HG02885 (cell line): ENCODE measurements at regions not wholly inside any gene's neighbourhood (a gene's known extent, or its start where the extent isn't known, plus 50 kb on each side); places are given as distances from the start of the nearest gene placed in this dataset.
"Not testable (repeated sequence)": the region's sequence is repeated elsewhere in the genome, so short reads cannot be mapped to it uniquely, and the experiment has no call there.

Experiments
- ATAC-seq: cut with Tn5 transposase; IDR thresholded peaks from one replicate; pipeline ENCODE4 v1.9.1; 2021; ENCODE audit warnings: mild to moderate bottlenecking; ENCODE audit not compliant: unreplicated experiment, poor library complexity

DNA sequence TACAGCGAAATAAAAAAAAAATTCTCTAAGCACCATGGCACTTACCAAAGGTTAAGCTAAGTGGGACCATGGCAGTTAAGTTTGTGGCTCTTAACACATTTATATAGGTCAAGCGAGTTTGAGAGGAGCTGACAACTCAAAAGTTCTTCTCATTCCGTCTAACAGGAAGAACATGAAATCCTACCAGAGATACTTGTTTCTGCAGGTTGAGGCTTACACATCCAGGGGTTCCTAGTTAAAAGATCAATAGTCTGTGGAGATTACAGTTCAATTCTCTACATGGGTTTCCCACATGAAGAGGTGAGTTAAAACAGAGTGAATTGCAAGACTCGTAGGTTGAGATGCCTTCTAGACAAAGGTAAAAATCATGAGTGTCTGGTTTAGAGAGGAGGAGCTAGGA is 142.6 kb downstream of the EMP1 start:
- no peak for ATAC-seq

DNA sequence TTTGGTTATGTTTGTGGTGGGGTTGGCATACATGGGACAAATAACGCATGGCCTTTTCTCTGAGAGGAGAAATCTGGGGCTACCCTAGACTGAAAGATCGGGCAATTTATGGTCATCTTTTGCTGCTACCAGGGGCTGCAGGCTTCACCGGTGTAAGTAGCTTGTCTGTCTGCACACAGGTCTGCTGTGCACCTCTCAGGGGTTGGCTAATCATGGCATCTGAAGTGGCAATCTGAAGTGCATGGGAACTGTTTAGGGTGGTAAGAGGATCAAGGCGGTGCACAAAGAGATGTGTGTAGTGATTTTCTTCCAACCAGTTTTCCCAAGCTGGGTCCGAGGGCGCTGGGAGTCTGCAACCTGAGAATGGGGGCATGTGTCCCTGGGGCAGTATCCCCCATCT is 141.3 kb downstream of the EMP1 start:
- ATAC-seq, result no peak

DNA sequence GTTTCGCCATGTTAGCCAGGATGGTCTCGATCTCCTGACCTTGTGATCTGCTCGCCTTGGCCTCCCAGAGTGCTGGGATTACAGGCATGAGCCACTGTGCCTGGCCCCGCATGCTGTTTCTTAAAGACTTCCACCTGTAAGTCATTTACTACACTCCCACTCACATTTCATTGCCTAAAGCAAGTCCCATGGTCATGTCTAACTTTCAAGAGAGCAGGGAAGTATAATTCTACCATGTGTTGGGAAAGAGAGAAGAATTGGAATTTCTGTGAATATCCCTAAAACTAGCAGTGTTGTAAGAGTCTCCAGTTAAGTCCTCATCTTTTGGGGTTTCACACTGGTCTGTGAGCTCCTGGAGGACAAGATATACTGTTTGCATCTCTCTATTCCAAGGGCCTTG is 139.7 kb downstream of the EMP1 start:
- no peak for ATAC-seq

DNA sequence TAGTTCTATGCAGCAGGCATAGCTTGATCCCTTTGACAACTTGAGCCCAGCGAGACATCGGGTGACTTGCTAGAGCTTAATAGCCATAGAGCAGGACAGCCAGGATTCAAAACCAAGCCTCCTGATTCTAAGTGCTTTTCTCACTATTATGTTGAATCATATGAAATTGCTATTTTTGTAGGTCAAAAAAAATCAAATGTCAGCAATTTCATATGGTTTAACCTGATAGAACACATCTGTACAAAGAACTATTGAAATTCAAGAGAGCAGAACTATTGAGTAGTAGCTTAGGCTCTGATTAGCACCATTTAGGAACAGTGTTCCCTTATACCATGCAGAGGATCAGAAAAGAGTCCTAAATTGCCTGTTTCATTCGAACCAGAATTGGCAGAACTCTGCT is 132.0 kb downstream of the EMP1 start:
- ATAC-seq, result no peak

DNA sequence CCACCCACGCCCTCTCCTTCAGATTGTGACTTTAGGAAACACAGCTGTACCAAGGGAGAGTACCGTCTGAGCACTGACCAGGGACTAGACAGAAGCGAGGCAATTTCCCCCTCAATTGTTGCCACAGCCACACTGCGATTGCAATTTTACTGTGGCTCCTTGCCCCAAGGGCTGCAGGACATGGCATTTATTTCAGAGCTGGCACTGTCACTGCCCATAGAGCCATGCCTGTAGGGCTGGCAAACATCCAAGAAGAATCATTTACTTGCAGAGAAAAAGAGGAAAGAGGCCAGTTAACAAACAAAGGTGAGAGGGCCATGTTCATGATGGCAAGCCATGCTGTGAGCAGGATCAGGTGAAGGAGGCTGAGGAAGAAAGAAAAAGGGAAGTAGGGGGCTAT is 129.6 kb downstream of the EMP1 start:
- no peak for ATAC-seq

DNA sequence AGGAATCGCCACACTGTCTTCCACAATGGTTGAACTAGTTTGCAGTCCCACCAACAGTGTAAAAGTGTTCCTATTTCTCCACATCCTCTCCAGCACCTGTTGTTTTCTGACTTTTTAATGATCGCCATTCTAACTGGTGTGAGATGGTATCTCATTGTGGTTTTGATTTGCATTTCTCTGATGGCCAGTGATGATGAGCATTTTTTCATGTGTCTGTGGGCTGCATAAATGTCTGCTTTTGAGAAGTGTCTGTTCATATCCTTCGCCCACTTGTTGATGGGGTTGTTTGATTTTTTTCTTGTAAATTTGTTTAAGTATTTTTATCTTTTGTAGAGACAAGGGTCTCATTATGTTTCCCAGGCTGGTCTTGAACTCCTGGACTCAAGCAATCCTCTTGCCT is 128.5 kb downstream of the EMP1 start:
- ATAC-seq, result not testable (repeated sequence)

DNA sequence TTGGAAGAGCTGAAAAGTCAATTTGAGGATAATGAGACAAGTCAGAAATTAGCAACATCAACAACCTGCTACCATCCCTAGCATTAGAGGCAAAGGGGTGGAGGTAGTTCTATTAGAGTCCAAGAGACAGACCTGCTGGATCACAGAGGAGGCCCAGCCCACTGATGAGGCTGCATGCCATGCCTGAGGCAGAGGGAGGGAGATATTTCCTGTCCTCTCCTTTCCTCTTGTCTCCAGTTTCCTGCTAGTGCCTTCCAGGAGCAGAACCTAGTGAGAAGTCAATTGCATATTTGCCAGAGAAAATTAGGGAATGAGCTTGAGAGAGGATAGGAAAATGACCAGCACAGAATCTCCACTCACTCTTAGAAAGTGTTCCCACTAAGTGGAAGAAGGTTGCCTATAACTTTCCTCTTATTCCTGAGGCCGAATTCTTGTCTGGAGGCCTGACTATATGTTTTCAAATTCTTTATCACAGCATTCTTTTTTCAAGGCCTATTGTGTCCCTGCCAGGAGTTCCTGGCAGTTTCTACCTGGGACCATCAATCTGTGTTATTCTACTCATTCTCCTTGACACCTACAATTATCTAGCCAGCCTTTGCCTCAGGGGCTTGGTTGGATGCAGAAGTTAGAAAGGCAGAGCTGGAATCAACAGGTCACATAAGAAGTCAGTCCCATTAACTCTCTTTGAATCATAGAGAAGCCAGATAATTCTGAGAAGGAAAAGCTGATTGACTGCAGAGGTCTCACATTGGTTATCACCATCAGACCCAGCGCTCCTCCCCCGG is 121.9 kb downstream of the EMP1 start:
- ATAC-seq, result no peak

DNA sequence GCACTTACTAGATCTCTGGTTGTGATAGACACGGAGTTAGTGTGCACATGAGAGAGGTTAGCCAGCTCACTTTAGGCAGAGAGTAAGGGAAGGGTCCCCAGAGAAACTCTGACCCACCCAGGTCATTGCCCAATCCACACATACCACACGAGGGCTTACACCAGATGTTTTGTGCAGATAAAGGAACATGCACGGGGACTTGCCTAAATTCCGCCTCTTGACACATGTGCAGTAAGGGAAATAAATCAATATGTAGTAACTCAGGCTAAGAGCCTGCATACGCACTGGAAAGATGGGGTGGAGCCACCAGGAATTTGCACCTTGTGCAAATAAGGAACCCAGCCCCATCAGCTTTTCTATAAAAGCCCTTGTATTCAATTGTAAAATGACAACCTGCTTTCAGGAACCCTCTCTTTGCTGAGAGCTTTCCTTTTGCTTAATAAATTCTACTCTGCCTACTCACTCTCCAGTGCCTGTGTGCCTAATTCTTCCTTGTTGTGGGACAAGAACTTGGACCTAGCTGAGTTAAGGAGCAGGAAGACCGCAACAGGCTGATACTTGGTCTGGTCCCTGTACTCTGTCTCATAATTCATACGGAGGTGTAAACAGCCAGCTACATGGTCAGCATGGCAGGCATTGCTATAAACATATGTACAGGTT is 120.2 kb downstream of the EMP1 start:
- no peak for ATAC-seq

DNA sequence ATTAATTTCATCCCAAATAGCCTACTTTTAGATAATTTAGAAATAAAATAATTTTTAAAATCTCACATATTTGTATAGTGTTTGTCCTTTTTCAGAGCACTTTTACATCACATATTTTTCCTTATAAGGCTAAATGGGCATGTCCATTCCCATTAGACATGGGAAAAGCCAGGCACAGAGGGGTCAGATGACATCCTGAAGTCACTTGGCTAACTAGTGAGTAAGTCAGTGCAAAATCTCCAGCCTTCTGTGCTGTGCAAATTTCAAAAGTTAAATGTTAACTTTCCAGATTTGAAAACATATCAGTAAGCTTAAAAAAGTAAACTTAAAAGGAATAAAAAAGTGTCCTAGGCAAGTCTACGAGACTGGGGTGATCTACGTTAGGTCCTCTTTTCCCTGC is 117.4 kb downstream of the EMP1 start:
- ATAC-seq, result no peak

DNA sequence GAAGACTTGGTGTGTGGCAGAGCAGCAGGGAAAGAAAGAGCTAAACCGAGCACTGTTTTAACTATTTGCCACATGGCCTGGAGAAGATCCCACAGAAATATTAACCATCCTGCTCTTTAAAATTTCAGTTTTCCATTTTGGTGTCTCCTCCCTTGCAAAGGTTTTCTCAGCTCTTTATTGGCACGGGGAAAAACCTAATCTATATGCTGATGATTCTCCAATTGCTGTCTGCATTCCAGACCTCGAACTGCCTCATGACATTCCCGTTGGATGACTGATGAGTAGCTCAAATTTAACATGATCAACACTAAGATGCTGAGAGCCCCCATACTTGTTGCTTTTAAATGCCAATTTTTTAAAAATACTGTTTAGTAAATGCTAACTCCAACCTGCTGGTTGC is 115.0 kb downstream of the EMP1 start:
- no peak for ATAC-seq

DNA sequence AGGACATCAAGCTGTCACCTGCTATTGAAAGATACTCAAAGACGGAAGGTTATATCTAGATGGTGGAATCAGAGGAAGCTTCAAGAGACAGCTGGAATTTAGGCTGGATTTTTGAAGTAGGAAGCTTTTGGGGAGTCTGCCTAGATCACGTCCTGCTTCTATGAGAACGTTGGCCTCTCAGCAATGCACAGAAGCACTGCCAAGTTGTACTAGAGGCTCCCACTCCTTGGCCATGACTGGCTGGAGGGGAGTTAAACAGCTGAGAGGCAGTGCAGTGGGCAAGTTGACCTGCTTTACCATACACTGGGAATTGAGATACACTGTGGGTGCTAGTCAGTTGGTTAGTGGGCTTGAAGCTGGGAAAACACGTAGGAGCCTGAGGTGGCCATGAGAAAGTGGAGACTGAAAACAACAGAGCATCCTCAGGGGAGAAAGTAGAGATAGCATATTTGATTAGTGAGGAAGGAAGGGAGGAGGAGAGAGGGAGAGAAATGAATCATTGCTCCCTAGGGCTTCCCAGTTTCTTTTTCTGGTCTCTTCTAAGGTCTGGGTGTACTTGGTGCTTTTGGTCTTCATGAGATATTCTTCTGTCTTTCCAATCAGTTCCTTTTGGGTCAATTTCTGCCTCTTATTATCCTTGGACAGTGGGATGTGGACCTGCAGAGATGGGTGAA is 110.8 kb downstream of the EMP1 start:
- ATAC-seq, result no peak

DNA sequence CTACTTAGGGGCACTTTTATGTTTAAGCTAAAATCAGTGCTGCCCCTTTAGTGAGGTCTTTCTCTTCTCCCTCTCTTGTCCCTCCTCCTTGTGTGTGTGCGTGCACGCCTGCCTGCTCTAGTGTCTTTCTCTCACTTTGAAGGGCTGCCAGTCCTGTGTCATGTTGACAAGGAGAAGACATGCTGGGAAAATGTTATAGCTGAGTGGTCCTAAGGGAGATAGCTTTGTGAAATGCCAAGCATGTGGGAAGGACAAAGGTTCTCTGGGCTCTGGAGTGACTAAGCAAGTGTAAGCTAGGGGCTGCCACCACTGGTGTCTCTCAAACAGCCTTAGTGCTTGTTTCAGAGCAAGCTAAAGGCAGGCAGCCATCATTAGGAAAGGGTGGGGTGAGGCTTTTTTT is 108.4 kb downstream of the EMP1 start:
- ATAC-seq, result no peak

DNA sequence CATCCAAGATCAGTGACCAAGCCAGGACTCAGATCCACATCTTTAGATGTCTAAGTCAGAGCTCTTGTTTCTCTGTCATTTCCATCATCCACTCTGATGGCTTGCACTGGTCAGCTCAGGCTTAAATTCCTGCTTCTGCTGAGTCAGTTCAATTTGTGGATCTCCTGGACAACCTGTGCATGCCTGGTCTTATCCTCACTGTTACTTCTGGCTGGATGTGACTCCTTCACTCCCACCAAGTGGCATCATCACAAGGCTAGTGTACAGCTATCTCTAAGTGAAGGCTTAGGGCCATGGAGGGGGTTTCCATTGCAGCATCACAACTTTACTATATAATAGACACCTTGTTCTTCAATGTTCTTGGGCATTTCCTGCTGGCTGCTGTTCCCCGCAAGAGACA is 102.9 kb downstream of the EMP1 start:
- no peak for ATAC-seq

DNA sequence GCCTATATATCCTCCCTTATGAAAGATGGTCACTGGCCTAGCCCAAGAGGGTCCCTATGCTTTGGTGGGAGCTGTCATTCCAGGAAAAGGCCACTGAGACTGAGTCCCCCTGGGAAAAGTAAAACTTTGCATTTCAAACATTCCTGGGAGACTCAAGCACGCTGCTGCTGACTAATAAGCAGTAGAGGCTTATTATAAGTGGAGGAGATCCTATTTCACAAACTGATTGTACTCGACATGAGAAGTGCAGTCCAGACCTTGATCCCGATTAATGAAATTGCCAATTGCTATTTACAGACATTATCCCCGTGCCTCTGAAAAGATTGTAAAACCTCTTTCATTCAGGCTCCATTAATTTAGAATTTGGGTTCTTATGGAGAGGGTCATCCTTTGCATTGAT is 96.6 kb downstream of the EMP1 start:
- ATAC-seq, result no peak

DNA sequence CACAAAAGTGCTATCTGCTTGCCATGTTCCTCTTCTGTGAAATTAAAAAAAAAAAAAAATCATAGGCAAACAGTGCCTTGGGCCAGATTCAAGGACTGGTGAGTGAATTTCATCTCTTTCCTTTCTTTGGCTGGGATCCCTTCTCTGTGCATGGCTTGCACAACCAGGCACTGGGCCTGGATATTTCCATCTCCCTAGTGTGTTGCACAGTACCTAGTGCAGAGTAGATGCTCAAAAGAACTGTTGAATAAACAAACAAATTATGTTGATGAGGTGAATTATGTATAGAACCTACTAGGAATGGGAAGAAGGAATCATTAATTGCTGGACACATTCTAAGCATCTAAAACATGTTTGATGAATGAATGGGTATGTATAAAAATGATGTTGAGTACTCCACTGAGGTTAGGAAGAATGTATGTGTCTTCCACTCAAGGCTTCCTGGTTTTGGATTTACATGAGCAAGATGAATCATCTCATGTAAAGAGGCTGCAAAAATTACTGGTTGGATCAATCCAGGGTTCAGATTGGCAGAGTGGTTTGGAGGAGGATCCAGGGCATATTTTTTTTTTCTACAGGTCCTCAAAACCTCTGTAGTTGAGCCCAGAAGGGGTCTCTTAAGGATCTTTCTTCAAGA is 93.2 kb downstream of the EMP1 start:
- ATAC-seq, result no peak

DNA sequence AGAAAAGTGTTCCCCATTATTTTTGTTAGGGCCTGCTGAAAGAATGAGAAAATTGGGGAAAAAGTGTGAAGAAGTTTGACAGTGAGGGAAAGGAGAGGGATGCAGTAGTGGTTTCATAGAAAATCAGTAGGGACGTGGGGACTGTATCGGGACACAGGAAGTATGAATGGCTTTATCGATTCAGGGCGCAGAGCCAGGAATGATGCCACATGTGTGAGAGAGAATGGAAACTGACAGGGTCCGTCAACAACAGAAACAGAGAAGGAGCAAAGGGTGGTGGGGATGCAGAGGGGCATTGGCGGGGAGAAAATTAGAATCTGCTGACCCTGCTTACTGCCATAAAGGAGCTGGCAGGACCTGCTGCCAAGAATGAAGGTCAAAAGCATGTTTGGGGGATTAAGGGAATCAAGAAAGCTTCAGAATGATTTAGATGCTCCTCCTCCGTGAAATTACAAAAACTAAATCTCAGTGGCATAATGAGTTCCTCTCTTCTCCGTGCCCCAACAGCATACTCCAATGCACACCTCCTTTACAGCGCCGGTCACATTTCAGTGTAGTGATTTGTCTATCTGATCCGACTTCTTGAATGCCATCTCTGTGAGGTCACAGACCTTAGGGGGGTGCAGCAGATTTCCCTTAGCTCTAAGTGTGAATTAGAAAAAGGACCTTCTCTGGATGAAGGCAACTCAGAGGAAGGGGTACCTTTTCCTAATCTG is 92.6 kb downstream of the EMP1 start:
- ATAC-seq, result no peak

DNA sequence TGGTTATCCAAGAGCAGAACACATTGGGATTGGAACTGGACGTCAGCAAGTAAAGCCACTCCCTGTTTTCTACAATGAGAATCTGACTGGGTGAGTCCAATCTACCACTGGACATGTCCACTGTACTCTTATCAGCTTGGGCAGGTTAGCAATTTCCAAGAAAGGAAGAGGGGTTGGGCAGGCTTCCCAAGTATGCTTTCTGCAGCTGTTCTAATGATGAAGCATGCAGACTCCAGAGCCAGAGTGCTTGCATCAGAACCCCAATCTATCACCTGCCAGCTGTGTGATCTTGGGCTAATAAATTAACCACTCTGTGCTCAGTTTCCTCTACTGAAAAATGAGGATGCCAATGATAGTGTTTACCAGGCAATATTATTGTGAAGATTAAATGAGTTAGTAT is 92.0 kb downstream of the EMP1 start:
- ATAC-seq, result no peak

DNA sequence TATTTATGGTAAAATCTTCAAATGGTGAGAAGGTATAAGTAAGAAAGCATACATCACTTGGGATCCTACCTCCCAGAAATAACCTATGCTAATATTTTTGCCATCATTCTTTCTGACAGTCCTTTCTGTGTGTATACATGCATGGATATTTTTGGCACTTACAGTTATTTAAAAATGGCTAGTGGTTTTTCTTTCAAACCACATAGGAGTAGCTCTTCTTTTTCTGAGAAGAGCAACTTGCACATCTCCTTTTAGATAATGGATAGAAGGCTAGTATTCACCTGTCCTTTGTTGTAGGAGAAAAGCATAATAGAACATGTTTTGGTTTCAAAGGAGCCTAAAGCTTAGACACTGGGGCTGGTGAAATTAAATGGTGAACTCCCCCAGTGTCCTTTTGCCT is 87.3 kb downstream of the EMP1 start:
- no peak for ATAC-seq

DNA sequence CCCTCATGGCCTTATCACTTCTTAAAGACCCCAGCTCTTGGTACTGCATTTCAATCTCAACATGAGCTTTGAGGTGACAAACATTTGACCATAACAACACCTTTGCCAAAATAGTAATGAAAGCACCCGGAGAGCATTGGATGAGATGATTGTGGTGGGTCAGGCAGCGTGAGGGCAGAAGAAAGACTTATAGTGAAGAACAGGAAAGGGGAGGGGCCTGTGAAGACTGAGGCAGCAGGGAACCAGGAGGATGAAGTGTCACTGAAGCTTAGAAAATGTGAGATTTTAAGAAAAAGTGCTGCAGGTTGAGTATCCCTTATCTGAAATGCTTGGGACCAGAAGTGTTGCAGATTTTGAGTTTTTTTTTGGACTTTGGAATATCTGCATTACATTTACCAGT is 86.3 kb downstream of the EMP1 start:
- ATAC-seq, result no peak

DNA sequence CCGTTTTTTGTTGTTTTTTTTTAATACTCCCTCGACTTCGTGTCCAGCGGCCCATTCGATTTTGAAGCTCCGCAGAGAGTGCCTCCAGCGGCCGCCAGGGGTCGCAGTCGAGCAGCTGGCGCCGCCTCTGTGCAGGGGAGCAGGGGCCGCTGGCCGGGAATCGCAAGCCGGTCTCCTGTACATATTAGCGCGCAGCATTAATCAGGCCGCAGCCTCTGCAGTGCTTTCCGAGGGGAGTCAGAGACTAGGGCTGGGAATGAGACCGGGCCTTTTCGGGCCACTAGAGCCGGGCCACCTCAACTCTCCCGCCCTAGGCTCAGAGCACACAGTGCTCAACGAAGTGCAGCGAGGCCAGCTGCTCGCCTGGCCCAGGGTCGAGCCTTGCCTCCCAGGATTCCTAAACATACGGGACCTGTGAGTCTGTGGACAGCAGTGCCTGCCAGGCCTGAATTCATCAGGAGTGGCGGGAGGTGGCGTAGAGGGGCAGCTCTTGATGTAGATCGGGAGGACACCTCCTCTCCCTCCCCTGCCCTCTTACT is 81.8 kb downstream of the EMP1 start:
- ATAC-seq, result peak; percentile 80
